GM12864 (cell line): ENCODE measurements at regions not wholly inside any gene's neighbourhood (a gene's known extent, or its start where the extent isn't known, plus 50 kb on each side); places are given as distances from the start of the nearest gene placed in this dataset.

ENCODE experiments used
- DNase-seq: peaks from one replicate; pipeline ENCODE4 v3.0.0-alpha.2; 2011; ENCODE audit warnings: low read depth
- H3K4me3 ChIP-seq: 2 replicates; pipeline ENCODE4 v1.5.1; 2011; ENCODE audit warnings: mild to moderate bottlenecking, low read depth, low read length, control low read depth
- TF ChIP-seq, protein P1 (sequence below): IDR thresholded peaks from 2 replicates; pipeline ENCODE4 v1.5.1; 2011; ENCODE audit warnings: low read depth, mild to moderate bottlenecking, moderate library complexity, low read length, control low read depth, inconsistent platforms; ENCODE audit errors: missing control alignments

DNA sequence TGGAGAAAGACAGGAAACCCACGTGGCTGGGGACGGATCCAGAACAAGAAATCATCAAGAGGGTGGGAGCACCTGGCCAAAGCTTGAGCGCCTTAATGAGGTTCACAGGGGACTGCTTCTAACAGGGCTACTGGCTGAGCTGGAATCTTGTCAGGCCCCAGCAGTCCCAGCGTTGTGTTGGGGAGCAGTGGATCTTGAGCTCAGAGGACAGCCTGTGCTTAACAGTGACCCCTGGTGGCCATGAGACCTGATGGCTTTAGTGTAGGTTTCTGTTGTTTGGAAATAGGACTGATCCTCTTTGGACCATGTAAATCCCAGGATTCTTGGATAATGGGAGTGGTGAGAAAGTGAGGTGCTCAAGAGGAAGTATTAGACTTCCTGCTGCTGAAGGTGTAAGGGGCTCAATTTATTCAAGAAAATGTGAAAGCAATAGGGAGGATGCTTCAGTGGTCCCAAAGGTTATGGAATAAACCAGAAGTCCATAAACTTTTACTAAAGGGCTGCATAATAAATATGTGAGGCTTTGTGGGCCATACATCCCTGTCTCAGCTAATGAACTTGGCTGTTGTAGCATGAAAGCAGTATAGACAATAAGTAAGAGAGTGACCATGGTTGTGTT is 216.2 kb downstream of the NFATC2 start:
- no peak for DNase-seq
- TF ChIP-seq, protein P1, sequence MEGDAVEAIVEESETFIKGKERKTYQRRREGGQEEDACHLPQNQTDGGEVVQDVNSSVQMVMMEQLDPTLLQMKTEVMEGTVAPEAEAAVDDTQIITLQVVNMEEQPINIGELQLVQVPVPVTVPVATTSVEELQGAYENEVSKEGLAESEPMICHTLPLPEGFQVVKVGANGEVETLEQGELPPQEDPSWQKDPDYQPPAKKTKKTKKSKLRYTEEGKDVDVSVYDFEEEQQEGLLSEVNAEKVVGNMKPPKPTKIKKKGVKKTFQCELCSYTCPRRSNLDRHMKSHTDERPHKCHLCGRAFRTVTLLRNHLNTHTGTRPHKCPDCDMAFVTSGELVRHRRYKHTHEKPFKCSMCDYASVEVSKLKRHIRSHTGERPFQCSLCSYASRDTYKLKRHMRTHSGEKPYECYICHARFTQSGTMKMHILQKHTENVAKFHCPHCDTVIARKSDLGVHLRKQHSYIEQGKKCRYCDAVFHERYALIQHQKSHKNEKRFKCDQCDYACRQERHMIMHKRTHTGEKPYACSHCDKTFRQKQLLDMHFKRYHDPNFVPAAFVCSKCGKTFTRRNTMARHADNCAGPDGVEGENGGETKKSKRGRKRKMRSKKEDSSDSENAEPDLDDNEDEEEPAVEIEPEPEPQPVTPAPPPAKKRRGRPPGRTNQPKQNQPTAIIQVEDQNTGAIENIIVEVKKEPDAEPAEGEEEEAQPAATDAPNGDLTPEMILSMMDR: peak; percentile 63

DNA sequence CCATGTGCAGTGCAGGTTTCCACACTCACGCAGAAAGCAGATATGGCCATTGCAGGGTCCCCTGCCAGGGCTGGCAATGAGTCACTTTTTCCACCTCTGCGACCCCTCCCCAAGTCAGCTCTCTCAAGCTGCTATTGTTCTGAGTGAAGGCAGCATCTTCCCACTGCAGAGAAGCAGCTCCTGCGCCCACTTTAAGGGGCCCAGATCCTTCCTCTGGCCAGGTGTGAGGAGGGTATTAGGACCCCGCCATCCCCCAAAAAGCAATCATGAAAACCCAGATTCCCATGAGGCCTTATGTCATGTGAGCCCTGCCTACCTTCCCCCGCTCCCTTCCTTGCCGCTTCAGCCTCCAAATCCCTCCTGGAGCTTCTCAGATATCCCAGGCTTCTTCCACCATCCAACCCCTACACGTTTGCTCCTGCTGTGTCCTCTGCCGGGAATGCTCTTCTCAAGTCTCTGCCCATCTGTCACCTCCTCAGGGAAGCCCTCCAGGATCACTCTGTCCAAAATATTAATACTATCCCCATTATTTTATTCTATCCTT is 220.3 kb downstream of the NFATC2 start:
- TF ChIP-seq, protein P1: no peak
- no peak overlapping the region for H3K4me3 ChIP-seq
- DNase-seq: no peak

More for the DNA sequence above, 216.2 kb downstream of the NFATC2 start:
- H3K4me3 ChIP-seq: no peak overlapping the region

DNA sequence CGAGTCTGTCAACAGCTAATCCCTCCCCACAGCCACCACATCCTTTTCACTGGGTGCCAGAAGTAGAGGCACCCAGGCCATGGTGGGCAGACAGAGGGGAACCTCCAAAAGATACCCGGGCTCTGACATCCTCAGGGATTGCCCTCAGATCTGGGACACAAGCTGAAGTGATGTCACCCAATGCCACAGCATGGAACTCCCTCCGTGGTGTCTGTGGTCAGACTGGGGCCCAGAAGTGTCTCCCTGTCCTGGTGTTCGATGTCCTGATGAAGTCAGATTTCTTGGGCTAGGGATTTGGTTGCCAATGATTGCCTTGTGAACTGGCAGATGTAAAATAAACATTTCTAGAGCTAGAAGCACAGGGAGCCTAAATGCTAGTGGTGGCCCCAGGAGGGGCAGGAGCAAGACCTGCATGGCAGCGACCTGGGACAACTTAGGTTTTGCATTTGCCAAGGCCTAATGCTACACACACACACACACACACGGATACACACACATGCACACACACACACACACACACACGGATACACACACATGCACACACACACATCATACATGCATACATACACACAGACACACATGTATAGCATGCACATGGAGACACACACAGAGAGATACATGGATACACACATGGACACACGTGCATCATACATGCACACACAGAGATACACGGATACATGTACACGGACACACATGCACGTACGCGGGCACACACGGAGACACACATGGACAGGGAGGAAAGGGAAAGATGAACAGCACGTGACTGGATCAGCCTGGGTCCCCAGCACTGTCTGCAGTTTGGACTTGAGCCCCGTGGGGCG is 221.0 kb downstream of the NFATC2 start:
- no peak overlapping the region for H3K4me3 ChIP-seq
- TF ChIP-seq, protein P1: no peak
- no peak for DNase-seq

DNA sequence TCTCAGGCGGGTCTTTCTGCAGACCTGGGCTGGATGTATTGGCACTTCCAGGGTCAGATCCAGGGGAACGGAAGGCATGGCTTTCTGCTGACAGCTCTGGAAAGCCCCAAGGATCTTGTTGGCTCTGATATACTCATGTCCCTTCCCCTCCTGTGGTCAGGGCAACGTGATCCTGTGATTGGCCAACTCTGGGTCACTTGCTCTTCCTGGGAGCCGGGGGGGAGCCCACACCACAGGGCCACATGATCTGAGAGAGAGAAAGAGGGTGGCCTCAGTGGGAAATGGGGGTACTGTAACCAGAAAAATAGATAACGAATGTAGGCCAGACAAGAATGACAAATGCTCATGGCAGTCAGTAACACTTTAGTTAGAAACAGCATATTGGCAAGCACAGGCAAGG is 223.0 kb downstream of the NFATC2 start:
- TF ChIP-seq, protein P1: no peak
- H3K4me3 ChIP-seq: no peak overlapping the region
- no peak for DNase-seq

DNA sequence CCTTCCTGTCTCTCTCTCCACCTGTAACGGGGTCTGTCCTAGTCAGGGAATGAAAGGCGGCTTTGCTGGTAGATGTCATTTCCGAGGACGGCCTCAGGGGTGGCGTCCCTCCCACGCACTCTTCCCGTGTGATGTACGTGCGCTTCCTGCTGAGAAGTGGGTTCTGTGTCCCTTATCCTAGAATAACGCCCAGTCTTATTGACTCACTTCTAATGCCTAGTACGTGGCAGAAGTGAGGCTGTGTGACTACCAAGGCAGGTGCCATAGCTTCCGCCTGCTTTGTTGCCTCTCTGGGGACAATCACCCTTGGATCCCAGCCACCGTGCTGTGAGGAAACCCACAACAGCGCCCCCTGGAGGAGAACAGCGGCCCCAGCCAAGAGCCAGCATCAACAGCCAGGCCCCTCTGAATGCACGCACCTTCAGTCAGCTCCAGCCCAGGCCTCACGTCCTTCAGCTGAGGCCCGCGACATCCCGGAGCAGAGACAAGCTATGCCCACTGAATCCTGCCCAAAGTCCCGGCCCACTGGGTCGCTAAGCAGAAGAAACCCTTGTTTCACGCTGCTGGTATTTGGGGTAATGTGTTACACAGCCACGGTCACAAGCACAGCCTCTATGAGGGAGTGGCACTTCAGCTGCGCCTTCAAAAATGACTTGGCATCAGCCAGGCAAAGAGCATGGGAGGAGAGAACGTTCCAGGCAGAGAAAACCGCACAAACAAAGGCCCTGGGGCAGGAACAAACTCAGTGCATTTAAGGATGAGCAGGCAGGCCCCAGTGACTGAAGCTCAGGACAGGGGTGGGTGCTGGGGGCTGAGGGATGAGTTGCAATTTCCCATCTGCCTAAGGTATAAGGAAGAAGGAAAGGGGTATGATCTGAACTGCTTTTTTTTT is 224.2 kb downstream of the NFATC2 start:
- H3K4me3 ChIP-seq: no peak overlapping the region
- TF ChIP-seq, protein P1: peak; percentile 60
- no peak for DNase-seq

DNA sequence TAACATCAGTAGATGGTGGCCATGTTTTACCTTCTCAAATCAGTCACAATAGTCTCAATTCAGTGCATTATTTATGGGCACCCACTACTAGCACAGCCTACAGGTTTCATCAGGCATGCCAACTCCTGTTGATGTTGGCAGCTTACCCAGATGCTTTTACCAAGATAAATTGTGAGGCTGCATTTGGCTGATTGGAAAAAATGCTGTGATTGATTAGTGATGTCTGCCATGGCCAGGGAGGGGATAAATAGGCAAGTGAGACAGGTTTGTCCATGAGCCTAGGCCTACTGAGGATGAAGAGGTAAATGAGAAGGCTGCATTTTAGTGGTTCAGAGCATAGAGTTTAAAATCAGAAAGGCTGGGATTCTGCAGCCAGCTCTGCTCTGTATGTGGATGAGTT is 227.1 kb downstream of the NFATC2 start:
- H3K4me3 ChIP-seq: no peak overlapping the region
- TF ChIP-seq, protein P1: no peak
- no peak for DNase-seq
